ENCODE measurements at regions not wholly inside any gene's neighbourhood (a gene's known extent, or its start where the extent isn't known, plus 50 kb on each side); places are given as distances from the start of the nearest gene placed in this dataset.
"Not testable (repeated sequence)": the region's sequence is repeated elsewhere in the genome, so short reads cannot be mapped to it uniquely, and the experiment has no call there.

GRCh38 chr16:31975826-31976419 lies 102.3 kb downstream of the ZNF267 start:
- not testable (repeated sequence) for DNase-seq (ENCODE audit: low read depth)

- not testable (repeated sequence) for DNase-seq (ENCODE audit: low read depth)
Observed at GRCh38 chr16:31978463-31978862, 104.9 kb downstream of the ZNF267 start.

- DNase-seq (ENCODE audit: low read depth) = not testable (repeated sequence)
Observed at GRCh38 chr16:31981739-31982138, 108.1 kb downstream of the ZNF267 start.

GRCh38 chr16:31982986-31983385 lies 109.4 kb downstream of the ZNF267 start:
- DNase-seq (ENCODE audit: low read depth) = not testable (repeated sequence)

GRCh38 chr16:31983666-31984065 lies 110.1 kb downstream of the ZNF267 start:
- not testable (repeated sequence) for DNase-seq (ENCODE audit: low read depth)

- not testable (repeated sequence) for DNase-seq (ENCODE audit: low read depth)
Observed at GRCh38 chr16:31986895-31987294, 113.3 kb downstream of the ZNF267 start.

GRCh38 chr16:31988595-31989581 lies 115.3 kb downstream of the ZNF267 start:
- DNase-seq (ENCODE audit: low read depth) = peak; percentile 28

- not testable (repeated sequence) for DNase-seq (ENCODE audit: low read depth)
Observed at GRCh38 chr16:31990261-31990660, 116.7 kb downstream of the ZNF267 start.

- DNase-seq (ENCODE audit: low read depth) = not testable (repeated sequence)
Observed at GRCh38 chr16:31990980-31991379, 117.4 kb downstream of the ZNF267 start.

GRCh38 chr16:31996325-31996724 lies 122.7 kb downstream of the ZNF267 start:
- DNase-seq (ENCODE audit: low read depth) = not testable (repeated sequence)

- DNase-seq (ENCODE audit: low read depth) = not testable (repeated sequence)
Observed at GRCh38 chr16:32002496-32002895, 128.9 kb downstream of the ZNF267 start.

- DNase-seq (ENCODE audit: low read depth) = not testable (repeated sequence)
Observed at GRCh38 chr16:32003819-32004218, 130.2 kb downstream of the ZNF267 start.

GRCh38 chr16:32038783-32039496 lies 165.3 kb downstream of the ZNF267 start:
- DNase-seq (ENCODE audit: low read depth) = not testable (repeated sequence)

GRCh38 chr16:32039919-32040318 lies 166.3 kb downstream of the ZNF267 start:
- DNase-seq (ENCODE audit: low read depth) = not testable (repeated sequence)

- not testable (repeated sequence) for DNase-seq (ENCODE audit: low read depth)
Observed at GRCh38 chr16:32066016-32066651, 187.0 kb upstream of the TP53TG3D start.

- DNase-seq (ENCODE audit: low read depth) = not testable (repeated sequence)
Observed at GRCh38 chr16:32071586-32071985, 181.5 kb upstream of the TP53TG3D start.

GRCh38 chr16:32083891-32084290 lies 169.2 kb upstream of the TP53TG3D start:
- not testable (repeated sequence) for DNase-seq (ENCODE audit: low read depth)

GRCh38 chr16:32084656-32085401 lies 168.3 kb upstream of the TP53TG3D start:
- not testable (repeated sequence) for DNase-seq (ENCODE audit: low read depth)

- not testable (repeated sequence) for DNase-seq (ENCODE audit: low read depth)
Observed at GRCh38 chr16:32085438-32086141, 167.5 kb upstream of the TP53TG3D start.

- DNase-seq (ENCODE audit: low read depth) = not testable (repeated sequence)
Observed at GRCh38 chr16:32115562-32115961, 137.5 kb upstream of the TP53TG3D start.

Data from activated T-helper 1 cell treated with Interleukin-2 at 50 U/mL for 16 hours (primary cell).